ENCODE measurements at regions not wholly inside any gene's neighbourhood (a gene's known extent, or its start where the extent isn't known, plus 50 kb on each side); places are given as distances from the start of the nearest gene placed in this dataset.

DNA sequence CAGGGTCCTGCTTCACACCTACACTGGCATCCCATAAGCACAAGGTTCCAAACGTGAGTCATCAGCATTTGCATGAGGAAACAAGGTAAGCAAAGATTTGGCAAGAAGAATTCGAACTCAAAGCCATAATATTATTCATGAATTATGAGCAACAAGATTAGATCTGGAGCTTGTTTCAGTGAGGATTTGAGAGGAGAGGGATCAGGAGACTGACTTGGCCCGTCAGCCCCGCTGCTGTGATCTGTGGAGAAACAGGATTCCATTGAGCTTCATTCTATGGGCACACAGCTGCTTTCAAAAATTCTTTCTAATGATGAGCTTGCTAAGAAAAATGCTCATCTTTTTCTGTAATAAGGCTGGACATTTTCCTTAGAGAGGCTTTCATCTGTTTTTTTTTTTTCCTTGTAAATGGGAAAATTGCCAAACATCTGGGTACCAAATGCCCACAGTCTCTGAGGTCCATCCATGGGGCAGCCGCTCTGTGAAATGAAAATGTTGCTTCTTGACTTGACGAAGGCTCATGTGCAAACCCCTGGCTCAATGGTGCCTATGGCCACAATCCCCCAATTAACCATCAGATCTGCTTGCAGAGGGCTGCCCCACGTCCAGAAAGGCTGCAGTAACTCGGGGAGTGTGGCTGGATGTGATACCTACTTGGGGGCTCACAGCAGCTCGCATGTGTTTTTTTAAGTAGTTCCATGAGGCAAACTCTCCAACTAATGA lies 179.3 kb downstream of the TMEM18 start:
- TF ChIP-seq MTA3 (CRISPR knock-in tag; IDR thresholded peaks at IDR 0.05) (no peak), NR3C1 (CRISPR knock-in tag; IDR thresholded peaks at IDR 0.05) (no peak), NFATC3 (CRISPR knock-in tag; IDR thresholded peaks at IDR 0.05) (no peak), RBM39 (IDR thresholded peaks at IDR 0.05; ENCODE audit: low read depth, low read length, poor library complexity, severe bottlenecking) (no peak), EEA1 (CRISPR knock-in tag; IDR thresholded peaks at IDR 0.05; ENCODE audit: borderline replicate concordance) (no peak), STAG1 (CRISPR knock-in tag; IDR thresholded peaks at IDR 0.05) (no peak), MXD1 (CRISPR knock-in tag; IDR thresholded peaks at IDR 0.05) (no peak), ZNF260 (CRISPR knock-in tag; IDR thresholded peaks at IDR 0.05; ENCODE audit: borderline replicate concordance, low read depth) (no peak), CENPX (CRISPR knock-in tag; IDR thresholded peaks at IDR 0.05) (no peak), TEAD3 (CRISPR knock-in tag; optimal IDR thresholded peaks at IDR 0.05; ENCODE audit: borderline replicate concordance) (no peak), ARID4A (CRISPR knock-in tag; IDR thresholded peaks at IDR 0.05; ENCODE audit: borderline replicate concordance) (no peak), ARNT (IDR thresholded peaks at IDR 0.05) (no peak), KDM1A (CRISPR knock-in tag; IDR thresholded peaks at IDR 0.05) (no peak), SRSF9 (IDR thresholded peaks at IDR 0.05; ENCODE audit: borderline replicate concordance, insufficient read depth, low read depth, low read length, poor library complexity, severe bottlenecking) (no peak)
- TF ChIP-seq, protein P1, sequence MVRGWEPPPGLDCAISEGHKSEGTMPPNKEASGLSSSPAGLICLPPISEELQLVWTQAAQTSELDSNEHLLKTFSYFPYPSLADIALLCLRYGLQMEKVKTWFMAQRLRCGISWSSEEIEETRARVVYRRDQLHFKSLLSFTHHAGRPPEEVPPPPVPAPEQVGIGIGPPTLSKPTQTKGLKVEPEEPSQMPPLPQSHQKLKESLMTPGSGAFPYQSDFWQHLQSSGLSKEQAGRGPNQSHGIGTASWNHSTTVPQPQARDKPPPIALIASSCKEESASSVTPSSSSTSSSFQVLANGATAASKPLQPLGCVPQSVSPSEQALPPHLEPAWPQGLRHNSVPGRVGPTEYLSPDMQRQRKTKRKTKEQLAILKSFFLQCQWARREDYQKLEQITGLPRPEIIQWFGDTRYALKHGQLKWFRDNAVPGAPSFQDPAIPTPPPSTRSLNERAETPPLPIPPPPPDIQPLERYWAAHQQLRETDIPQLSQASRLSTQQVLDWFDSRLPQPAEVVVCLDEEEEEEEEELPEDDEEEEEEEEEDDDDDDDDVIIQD (CRISPR knock-in tag; IDR thresholded peaks at IDR 0.05; ENCODE audit: low read depth) = no peak
- FAIRE-seq = no peak

More for the DNA sequence above, 179.3 kb downstream of the TMEM18 start:
- H3K36me3 ChIP-seq (replicated peaks in 1 of 2; ENCODE audit: control insufficient read depth in 1 of 2, insufficient read depth in 2 of 2, low read length in 2 of 2) = no peaks in the 10 kb centered on the region
- no peaks in the 10 kb centered on the region for H3K79me2 ChIP-seq (ENCODE audit: insufficient read depth, low read length)
- WGBS (ENCODE audit: low lambda C conversion rate) = 3% methylated on average over 9 of the region's 9 CpGs
- H2AFZ ChIP-seq (ENCODE audit: low read length) = no peak overlapping the region
- H3K9me3 ChIP-seq (ENCODE audit: low read length) = no peaks in the 10 kb centered on the region
- in situ Hi-C loops (cut with HindIII; ENCODE audit: extremely low pct_ligation_motif_present, low pct_unique_long_range_greater_than_20kb) (no loop called here), intact Hi-C loops (cut with micrococcal nuclease; ENCODE audit: unreplicated experiment) (no loop called here)
- H3K4me1 ChIP-seq (ENCODE audit: insufficient read depth, low read length) = no peaks in the 10 kb centered on the region
- no peak overlapping the region for H3K4me2 ChIP-seq (ENCODE audit: low read depth, low read length)
- no peak overlapping the region for H3K4me3 ChIP-seq (replicated peaks in 1 of 3; ENCODE audit: insufficient read depth in 1 of 3, low read depth in 2 of 3, low read length in 3 of 3)
- no peak overlapping the region for H3K27ac ChIP-seq (ENCODE audit: extremely low read length, insufficient read depth, low read length)
- CTCF ChIA-PET (ENCODE audit: low intra/inter-chr PET ratio, low total read pairs) = no interaction called here
- POLR2A ChIA-PET = no interaction called here
- no peak for DNase-seq (ENCODE audit: low spot score)
- ATAC-seq = no peak
- no peak overlapping the region for H3K9ac ChIP-seq (ENCODE audit: insufficient read depth, low read depth, low read length)
- BruUV-seq (replicated peaks) = no TSS peak
- peaks cover 4 to 53% of the 10 kb centered on the region in 2 experiments; a peak in 4 of 5 replicates for H3K27me3 ChIP-seq (ENCODE audit: control insufficient read depth in 1 of 2, insufficient read depth in 2 of 2, low read length in 2 of 2)
- H4K20me1 ChIP-seq (ENCODE audit: insufficient read depth, low read length) = no peaks in the 10 kb centered on the region

All from HepG2 (cell line).